NOMO-1 (cell line): ENCODE measurements at regions not wholly inside any gene's neighbourhood (a gene's known extent, or its start where the extent isn't known, plus 50 kb on each side); places are given as distances from the start of the nearest gene placed in this dataset.
"Not testable (repeated sequence)": the region's sequence is repeated elsewhere in the genome, so short reads cannot be mapped to it uniquely, and the experiment has no call there.

Source experiments
- DNase-seq, 2 experiments: peaks; one replicate each; lab custom pipeline; 2025; ENCODE audit not compliant: unreplicated experiment in 2 of 2; lab: John Stamatoyannopoulos, UW

DNA sequence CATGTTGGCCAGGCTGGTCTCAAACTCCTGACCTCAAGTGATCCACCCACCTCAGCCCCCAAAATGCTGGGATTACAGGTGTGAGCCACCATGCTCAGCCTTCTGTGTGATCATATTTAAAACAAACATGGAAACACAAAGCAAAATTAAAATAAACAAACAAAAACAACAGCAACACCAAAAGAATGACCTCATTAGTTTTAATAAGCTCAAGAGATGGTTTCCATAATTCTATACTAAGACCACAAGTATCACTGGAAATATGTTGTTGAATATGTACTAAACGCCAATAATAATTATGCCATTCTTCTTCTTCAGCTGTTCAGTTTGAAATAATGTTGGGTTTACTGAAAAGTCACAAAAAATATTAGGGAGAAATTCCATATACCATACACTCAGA lies 526.4 kb downstream of the LRRIQ3 start:
- no peak for DNase-seq

DNA sequence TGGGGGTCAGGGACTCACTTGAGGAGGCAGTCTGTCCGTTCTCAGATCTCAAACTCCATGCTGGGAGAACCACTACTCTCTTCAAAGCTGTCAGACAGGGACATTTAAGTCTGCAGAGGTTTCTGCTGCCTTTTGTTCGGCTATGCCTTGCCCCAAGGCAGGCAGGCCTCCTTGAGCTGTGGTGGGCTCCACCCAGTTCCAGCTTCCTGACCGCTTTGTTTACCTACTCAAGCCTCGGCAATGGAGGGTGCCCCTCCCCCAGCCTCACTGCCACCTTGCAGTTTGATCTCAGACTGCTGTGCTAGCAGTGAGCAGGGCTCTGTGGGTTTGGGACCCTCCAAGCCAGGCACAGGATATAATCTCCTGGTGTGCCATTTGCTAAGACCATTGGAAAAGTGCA lies 530.0 kb downstream of the LRRIQ3 start:
- DNase-seq = not testable (repeated sequence)

- no peak for DNase-seq
These were observed 535.5 kb downstream of the LRRIQ3 start for GRCh38 chr1:73662526-73662925.

- DNase-seq = no peak
These were observed 538.8 kb downstream of the LRRIQ3 start for GRCh38 chr1:73659136-73659535.

DNA sequence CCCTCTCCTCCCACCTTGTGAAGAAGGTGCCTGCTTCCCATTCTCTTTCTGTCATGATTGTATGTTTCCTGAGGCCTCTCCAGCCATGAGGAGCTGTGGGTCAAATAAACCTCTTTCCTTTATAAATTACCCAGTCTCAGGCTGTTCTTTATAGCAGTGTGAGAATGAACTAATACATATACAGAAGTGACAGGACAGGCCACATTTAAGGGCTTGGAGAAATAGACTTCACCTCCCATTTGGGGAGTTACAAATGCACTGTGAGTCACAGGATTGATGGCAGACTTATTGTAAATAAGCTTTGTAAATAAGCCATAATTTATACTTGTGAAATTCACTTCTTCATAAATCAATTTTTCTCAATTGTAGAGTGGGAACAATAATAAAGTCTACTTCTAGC lies 543.3 kb downstream of the LRRIQ3 start:
- no peak for DNase-seq

- DNase-seq = no peak
These were observed 553.8 kb downstream of the LRRIQ3 start for GRCh38 chr1:73644198-73644597.

DNA sequence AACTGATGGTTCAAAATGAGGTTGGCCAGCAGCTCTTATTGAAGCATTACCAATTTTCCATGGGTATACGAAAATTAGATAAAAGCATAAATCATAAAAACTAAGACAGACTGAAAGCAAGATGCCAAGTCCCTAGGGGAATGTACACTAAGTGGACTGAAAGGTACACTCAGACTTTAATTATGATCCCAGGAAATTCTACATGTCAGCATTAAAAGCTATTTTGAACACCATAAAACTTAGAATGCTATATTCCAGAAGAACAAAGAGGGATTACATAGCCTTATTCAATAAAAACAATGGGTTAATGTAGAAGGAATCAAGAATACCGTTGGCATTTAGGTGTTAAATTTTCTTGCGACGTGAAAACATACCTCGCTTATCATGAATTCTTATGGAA lies 558.5 kb downstream of the LRRIQ3 start:
- no peak for DNase-seq

- DNase-seq = peak; percentile 47 to 72
These were observed 560.7 kb downstream of the LRRIQ3 start for GRCh38 chr1:73637264-73637663.

GRCh38 chr1:73635021-73635420 lies 563.0 kb downstream of the LRRIQ3 start:
- no peak for DNase-seq

- DNase-seq = no peak
These were observed 570.3 kb downstream of the LRRIQ3 start for GRCh38 chr1:73627723-73628122.

DNA sequence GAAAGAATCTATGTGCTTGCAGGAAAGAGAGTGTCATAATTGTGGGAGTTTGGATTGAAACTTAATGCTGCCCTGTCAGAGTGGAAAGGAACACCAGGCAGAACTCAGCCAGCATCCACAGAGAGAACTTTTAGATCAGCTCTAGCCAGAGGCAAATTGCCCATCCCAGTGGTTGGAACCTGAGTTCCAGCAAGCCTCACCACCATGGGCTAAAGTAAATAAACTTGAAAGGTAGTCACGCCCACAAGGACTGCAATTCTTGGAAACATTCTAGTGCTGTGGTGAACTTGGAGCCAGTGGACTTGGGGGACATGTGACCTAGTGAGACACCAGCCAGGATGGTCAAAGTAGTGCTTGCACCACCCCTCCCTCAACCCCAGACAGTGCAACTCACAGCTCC lies 571.6 kb downstream of the LRRIQ3 start:
- DNase-seq = no peak

- no peak for DNase-seq
These were observed 574.0 kb downstream of the LRRIQ3 start for GRCh38 chr1:73623946-73624345.

- no peak for DNase-seq
These were observed 580.8 kb downstream of the LRRIQ3 start for GRCh38 chr1:73617145-73617544.

GRCh38 chr1:73611681-73612080 lies 586.3 kb downstream of the LRRIQ3 start:
- DNase-seq = no peak

GRCh38 chr1:73604739-73605138 lies 593.2 kb downstream of the LRRIQ3 start:
- no peak for DNase-seq

- DNase-seq = no peak
These were observed 593.8 kb downstream of the LRRIQ3 start for GRCh38 chr1:73604211-73604610.

DNA sequence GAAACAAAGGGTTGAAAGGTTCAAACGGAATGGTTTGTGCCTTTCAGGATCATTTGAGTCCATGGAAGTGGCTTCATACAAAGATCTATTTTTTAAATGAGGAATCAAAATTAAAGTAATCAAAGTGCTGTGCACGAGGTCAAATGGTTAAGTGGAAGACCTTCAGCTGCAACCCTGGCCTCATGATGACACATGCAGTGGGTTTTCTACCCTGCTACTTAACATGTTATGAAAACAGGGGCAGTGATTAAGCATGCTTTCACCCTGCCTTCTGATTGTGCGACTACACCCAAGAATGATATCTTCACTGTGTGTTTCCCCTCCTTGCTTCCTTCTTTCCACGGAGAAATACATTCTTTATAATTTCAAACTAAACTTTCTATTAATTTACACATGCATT lies 604.2 kb downstream of the LRRIQ3 start:
- no peak for DNase-seq

- peak; percentile 33 to 51 for DNase-seq
These were observed 604.6 kb downstream of the LRRIQ3 start for GRCh38 chr1:73593364-73593763.

GRCh38 chr1:73587080-73587479 lies 610.9 kb downstream of the LRRIQ3 start:
- DNase-seq = no peak

- DNase-seq = no peak
These were observed 620.8 kb downstream of the LRRIQ3 start for GRCh38 chr1:73577206-73577605.

- no peak for DNase-seq
These were observed 621.9 kb downstream of the LRRIQ3 start for GRCh38 chr1:73576083-73576482.

DNA sequence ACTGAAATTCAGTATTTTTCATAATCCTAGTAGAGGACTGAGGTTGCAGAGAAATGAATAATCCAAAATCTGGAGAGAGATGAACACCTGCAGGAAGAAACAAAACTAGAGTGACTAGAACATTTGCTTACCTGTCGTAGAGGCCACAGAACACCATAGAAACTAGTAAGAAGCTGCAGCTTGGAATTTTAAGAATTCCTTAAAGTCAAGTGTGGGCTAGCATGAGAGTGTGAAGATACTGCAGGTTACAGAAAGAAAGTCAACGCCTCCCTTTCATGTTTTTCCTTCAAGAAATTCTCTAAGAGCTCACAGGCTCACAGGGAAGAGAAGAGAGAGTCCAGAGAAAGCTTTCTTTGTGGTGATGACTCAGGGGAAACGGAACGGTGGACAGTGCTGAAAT lies 633.7 kb downstream of the LRRIQ3 start:
- DNase-seq = no peak

- DNase-seq = no peak
These were observed 641.7 kb downstream of the LRRIQ3 start for GRCh38 chr1:73556270-73556669.

DNA sequence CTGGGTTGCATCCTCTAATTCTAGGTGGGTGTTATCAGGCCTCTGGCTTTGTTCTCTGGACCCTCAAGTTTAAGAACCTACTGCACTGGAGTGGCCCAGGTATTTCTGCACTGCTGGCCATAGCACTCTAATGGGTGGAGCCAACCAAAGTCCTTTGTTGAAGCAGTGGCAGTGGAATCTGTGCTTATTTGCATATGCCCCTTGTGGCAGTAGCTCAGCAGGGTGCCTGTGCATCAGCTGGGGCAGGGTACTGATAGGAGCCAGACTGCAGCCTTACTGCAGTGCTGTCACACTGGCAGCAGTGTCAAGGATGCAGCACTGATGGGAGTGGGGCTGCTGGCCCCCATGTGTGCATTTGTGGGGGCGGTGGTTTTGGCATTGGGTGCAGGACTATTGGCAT lies 660.6 kb downstream of the LRRIQ3 start:
- no peak for DNase-seq
